ENCODE measurements at regions not wholly inside any gene's neighbourhood (a gene's known extent, or its start where the extent isn't known, plus 50 kb on each side); places are given as distances from the start of the nearest gene placed in this dataset.

DNA sequence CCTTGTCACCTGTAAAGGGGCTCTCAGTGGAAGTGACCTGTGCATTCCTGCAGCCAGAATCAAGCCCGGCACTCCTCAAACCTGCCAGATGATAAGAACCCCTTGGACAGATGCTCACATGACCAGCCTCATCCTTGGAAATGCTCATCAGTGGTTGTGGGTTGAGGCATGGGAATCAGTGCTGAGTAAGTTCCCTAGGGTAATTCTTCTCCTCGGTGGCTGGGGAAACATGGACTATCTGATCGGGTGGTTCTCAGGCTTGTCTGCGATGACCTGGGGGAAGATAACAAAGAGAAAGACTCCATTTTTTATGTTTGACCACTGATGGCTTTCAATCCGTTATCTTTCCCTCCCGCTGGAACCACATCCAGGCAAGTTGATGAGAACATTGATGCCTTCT lies 84.0 kb downstream of the SPP2 start:
- TF ChIP-seq, protein P1, sequence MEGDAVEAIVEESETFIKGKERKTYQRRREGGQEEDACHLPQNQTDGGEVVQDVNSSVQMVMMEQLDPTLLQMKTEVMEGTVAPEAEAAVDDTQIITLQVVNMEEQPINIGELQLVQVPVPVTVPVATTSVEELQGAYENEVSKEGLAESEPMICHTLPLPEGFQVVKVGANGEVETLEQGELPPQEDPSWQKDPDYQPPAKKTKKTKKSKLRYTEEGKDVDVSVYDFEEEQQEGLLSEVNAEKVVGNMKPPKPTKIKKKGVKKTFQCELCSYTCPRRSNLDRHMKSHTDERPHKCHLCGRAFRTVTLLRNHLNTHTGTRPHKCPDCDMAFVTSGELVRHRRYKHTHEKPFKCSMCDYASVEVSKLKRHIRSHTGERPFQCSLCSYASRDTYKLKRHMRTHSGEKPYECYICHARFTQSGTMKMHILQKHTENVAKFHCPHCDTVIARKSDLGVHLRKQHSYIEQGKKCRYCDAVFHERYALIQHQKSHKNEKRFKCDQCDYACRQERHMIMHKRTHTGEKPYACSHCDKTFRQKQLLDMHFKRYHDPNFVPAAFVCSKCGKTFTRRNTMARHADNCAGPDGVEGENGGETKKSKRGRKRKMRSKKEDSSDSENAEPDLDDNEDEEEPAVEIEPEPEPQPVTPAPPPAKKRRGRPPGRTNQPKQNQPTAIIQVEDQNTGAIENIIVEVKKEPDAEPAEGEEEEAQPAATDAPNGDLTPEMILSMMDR (IDR thresholded peaks at IDR 0.05; ENCODE audit: insufficient read depth, low read length) = no peak
- TF ChIP-seq POLR2AphosphoS5 (IDR thresholded peaks at IDR 0.05; ENCODE audit: low read depth) = no peak
- TF ChIP-seq, protein P2, sequence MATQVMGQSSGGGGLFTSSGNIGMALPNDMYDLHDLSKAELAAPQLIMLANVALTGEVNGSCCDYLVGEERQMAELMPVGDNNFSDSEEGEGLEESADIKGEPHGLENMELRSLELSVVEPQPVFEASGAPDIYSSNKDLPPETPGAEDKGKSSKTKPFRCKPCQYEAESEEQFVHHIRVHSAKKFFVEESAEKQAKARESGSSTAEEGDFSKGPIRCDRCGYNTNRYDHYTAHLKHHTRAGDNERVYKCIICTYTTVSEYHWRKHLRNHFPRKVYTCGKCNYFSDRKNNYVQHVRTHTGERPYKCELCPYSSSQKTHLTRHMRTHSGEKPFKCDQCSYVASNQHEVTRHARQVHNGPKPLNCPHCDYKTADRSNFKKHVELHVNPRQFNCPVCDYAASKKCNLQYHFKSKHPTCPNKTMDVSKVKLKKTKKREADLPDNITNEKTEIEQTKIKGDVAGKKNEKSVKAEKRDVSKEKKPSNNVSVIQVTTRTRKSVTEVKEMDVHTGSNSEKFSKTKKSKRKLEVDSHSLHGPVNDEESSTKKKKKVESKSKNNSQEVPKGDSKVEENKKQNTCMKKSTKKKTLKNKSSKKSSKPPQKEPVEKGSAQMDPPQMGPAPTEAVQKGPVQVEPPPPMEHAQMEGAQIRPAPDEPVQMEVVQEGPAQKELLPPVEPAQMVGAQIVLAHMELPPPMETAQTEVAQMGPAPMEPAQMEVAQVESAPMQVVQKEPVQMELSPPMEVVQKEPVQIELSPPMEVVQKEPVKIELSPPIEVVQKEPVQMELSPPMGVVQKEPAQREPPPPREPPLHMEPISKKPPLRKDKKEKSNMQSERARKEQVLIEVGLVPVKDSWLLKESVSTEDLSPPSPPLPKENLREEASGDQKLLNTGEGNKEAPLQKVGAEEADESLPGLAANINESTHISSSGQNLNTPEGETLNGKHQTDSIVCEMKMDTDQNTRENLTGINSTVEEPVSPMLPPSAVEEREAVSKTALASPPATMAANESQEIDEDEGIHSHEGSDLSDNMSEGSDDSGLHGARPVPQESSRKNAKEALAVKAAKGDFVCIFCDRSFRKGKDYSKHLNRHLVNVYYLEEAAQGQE (IDR thresholded peaks at IDR 0.05; ENCODE audit: insufficient replicate concordance, low read depth) = no peak
- no peak for TF ChIP-seq GABPA (IDR thresholded peaks at IDR 0.05; ENCODE audit: low read depth)
- TF ChIP-seq SPI1 (IDR thresholded peaks at IDR 0.05; ENCODE audit: borderline replicate concordance, low read depth) = no peak
